ENCODE measurements at regions not wholly inside any gene's neighbourhood (a gene's known extent, or its start where the extent isn't known, plus 50 kb on each side); places are given as distances from the start of the nearest gene placed in this dataset.

- H3K36me3 ChIP-seq (ENCODE audit: control insufficient read depth, insufficient read depth, low read length) = no peaks in the 10 kb centered on the region
- no peak overlapping the region for H3K23ac ChIP-seq (ENCODE audit: low read depth, low read length)
- dilution Hi-C loops (cut with HindIII; ENCODE audit: low sequenced_read_pairs, unreplicated experiment) (no loop called here), intact Hi-C loops (cut with micrococcal nuclease) (no loop called here), in situ Hi-C loops (cut with MboI; ENCODE audit: low sequenced_read_pairs) (no loop called here)
- H4K91ac ChIP-seq (ENCODE audit: insufficient read depth, low read depth, low read length) = no peak overlapping the region
- no peak overlapping the region for H2BK20ac ChIP-seq (ENCODE audit: low read depth, low read length)
- no peak overlapping the region for H2BK5ac ChIP-seq (ENCODE audit: low read depth, low read length, poor library complexity, severe bottlenecking)
- no peak overlapping the region for H3K4me3 ChIP-seq (ENCODE audit: insufficient read depth, low read depth, low read length)
- TF ChIP-seq RAD21 (IDR thresholded peaks at IDR 0.05; ENCODE audit: low read length) (no peak), CHD1 (IDR thresholded peaks at IDR 0.05; ENCODE audit: low read depth, low read length) (no peak), CTCF (conservative IDR thresholded peaks at IDR 0.05; ENCODE audit: low read depth, low read length) (no peak), BHLHE40 (IDR thresholded peaks at IDR 0.05; ENCODE audit: low read depth, low read length) (no peak), RCOR1 (IDR thresholded peaks at IDR 0.05; ENCODE audit: insufficient replicate concordance, low read length) (no peak), USF2 (IDR thresholded peaks at IDR 0.05; ENCODE audit: low read depth, low read length) (no peak), SMC3 (IDR thresholded peaks at IDR 0.05; ENCODE audit: low read depth, low read length) (no peak), ELK1 (IDR thresholded peaks at IDR 0.05; ENCODE audit: borderline replicate concordance, low read depth, low read length) (no peak), MAZ (IDR thresholded peaks at IDR 0.05; ENCODE audit: borderline replicate concordance, low read depth, low read length) (no peak), RFX5 (IDR thresholded peaks at IDR 0.05; ENCODE audit: low read depth, low read length) (no peak), POLR2A (IDR thresholded peaks at IDR 0.05; ENCODE audit: low read depth, low read length) (no peak), NFE2L2 (IDR thresholded peaks at IDR 0.05; ENCODE audit: low read depth, low read length) (no peak), MXI1 (IDR thresholded peaks at IDR 0.05; ENCODE audit: borderline replicate concordance, low read depth, low read length) (no peak), CEBPB (IDR thresholded peaks at IDR 0.05; ENCODE audit: low read depth, low read length) (no peak), MAFK (IDR thresholded peaks at IDR 0.05; ENCODE audit: low read depth, low read length) (no peak), FOS (IDR thresholded peaks at IDR 0.05; ENCODE audit: low read depth, low read length) (no peak)
- H2AK5ac ChIP-seq (ENCODE audit: low read depth, low read length) = no peak overlapping the region
- H3K18ac ChIP-seq (ENCODE audit: low read depth, low read length) = no peak overlapping the region
- no peak for DNase-seq
- H3K79me1 ChIP-seq (ENCODE audit: low read depth in 1 of 2, low read length in 2 of 2) = no peaks in the 10 kb centered on the region
- H2BK15ac ChIP-seq (ENCODE audit: low read depth, low read length) = no peak overlapping the region
- H3K9me1 ChIP-seq (ENCODE audit: insufficient read depth, low read length) = no peaks in the 10 kb centered on the region
- no peak overlapping the region for H2AK9ac ChIP-seq (replicated peaks; ENCODE audit: low read depth, low read length, poor library complexity)
- no peak overlapping the region for H4K8ac ChIP-seq (ENCODE audit: low read depth in 2 of 2, low read length in 2 of 2)
- H3K14ac ChIP-seq (replicated peaks; ENCODE audit: low read depth, low read length) = no peak overlapping the region
- H3K4me1 ChIP-seq (ENCODE audit: control insufficient read depth, insufficient read depth, low read length) = no peaks in the 10 kb centered on the region
- H3K27ac ChIP-seq (ENCODE audit: insufficient read depth, low read length) = no peak overlapping the region
- H4K20me1 ChIP-seq (ENCODE audit: insufficient read depth, low read length) = no peaks in the 10 kb centered on the region
- no peak overlapping the region for H3K9ac ChIP-seq (ENCODE audit: low read depth, low read length)
- no peaks in the 10 kb centered on the region for H3K27me3 ChIP-seq (ENCODE audit: control insufficient read depth, insufficient read depth, low read length)
- ATAC-seq (ENCODE audit: low read depth) = no peak
- BruUV-seq (replicated peaks) = no TSS peak
- H2BK120ac ChIP-seq (ENCODE audit: low read depth, low read length) = no peak overlapping the region
- 5% methylated on average over 2 of the region's 4 CpGs; no CpG with 5 or more reads in 1 of the 2 experiments for WGBS, 2 experiments (ENCODE audit: extremely low coverage in 2 of 2, insufficient read length in 1 of 2)
- H3K56ac ChIP-seq (ENCODE audit: extremely low read depth, insufficient read depth, low read length) = no peak overlapping the region
- peaks cover 15% of the 10 kb centered on the region; the same call in 1 of the 2 replicates for H3K9me3 ChIP-seq (ENCODE audit: control insufficient read depth, insufficient read depth, low read length)
- POLR2A ChIA-PET (ENCODE audit: unreplicated experiment) = no interaction called here
- H2AFZ ChIP-seq (replicated peaks; ENCODE audit: low read length, poor library complexity) = no peak overlapping the region
- CTCF ChIA-PET = no interaction called here
- H3K4me2 ChIP-seq (ENCODE audit: low read depth, low read length) = no peak overlapping the region
- no peak overlapping the region for H4K5ac ChIP-seq (ENCODE audit: low read depth, low read length)
- no peak overlapping the region for H3K4ac ChIP-seq (ENCODE audit: low read depth, low read length)
These were observed 219.0 kb upstream of the NRG3 start for GRCh38 chr10:81655986-81656385.

Data from IMR-90 (cell line).